GM18519 (cell line): ENCODE measurements at regions not wholly inside any gene's neighbourhood (a gene's known extent, or its start where the extent isn't known, plus 50 kb on each side); places are given as distances from the start of the nearest gene placed in this dataset.
"Not testable (repeated sequence)": the region's sequence is repeated elsewhere in the genome, so short reads cannot be mapped to it uniquely, and the experiment has no call there.

ENCODE experiments used
- ATAC-seq: cut with Tn5 transposase; IDR thresholded peaks from one replicate; pipeline ENCODE4 v1.9.1; 2021; ENCODE audit warnings: mild to moderate bottlenecking, moderate library complexity; ENCODE audit not compliant: unreplicated experiment, low FRiP score

DNA sequence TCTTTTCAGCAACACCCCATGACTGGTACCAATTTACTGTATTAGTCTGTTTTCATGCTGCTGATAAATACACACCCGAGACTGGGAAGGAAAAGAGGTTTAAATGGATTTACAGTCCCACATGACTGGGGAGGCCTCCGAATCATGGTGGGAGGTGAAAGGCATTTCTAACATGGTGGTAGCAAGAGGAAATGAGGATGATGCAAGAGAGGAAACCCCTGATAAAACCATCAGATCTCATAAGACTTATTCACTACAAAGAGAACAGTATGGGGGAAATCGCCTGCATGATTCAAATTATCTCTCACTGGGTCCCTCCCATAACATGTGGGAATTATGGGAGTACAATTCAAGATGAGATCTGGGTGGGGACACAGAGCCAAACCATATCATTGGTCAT lies 393.6 kb downstream of the PTPRC start:
- not testable (repeated sequence) for ATAC-seq

DNA sequence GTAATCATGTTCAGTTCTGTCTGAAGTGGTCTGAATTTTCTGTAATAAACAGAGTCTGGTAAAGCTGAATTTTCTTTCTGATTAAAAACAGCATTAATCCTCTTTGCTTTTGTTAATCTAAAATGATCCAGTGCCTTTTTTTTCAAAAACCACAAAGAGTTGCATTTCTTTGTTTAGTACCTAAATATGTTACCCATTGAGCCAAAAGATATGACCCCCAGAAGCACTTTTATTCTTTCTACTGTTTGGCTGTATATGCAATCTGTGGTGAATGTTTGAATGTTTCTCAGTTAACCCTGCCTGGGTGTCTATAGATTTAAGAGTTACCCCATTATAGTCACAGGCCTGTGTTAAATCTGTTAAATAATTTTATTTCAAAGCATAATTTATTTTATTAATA lies 394.8 kb downstream of the PTPRC start:
- ATAC-seq: no peak

DNA sequence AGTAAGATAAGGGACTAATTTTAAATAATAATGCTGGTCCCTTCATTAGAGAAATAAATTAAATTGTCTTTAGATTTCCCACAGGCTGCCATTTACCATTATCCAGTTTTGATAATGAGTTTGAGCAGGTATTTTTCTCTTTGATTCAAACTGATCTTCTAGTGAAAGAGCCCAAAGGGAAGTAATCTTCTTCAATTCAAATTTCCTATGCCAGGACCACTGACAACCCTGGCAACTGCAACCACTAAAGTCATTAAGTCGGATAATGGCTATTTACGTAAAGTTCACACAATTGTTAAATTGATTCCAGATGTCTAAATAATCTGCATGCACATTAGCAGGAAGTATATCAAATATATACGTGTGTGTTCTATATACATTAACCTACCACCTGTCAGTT lies 399.3 kb downstream of the PTPRC start:
- no peak for ATAC-seq

DNA sequence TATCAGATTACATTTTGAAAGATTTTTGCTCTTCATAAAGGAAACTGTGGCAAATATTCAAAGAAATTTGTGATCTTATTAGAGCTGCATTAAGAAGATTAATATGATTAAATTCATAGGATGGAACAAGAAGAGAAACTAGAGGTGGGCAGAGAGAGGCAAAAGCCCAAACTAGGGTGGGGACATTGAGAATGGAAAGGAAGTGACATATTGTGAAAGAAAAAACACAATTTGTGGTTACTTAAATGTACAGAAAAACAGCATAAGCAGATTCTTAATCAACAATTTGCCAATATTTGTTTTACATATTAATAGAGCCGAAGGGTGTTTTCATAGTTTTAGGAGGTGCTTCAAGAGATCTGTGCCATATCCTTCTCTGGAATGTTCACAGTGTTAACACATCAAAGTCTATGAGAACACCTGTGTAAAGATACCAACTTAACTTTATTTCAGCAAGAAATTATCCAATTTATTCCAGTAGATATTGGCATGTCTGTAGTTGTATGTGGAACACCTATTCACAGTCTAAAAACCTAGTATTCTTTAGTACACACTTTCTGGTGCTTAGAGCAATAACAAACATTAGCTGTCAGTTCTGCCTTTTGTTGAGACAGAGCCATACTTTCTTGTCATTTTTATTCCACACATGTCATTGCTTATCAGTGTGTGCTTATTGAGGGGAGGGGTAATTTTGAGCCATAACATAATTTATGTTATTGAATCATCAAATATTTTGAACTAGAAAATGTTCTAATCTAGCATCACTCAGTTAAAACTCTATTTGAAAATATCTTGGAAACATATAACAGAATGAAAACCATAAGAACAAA lies 401.5 kb downstream of the PTPRC start:
- no peak for ATAC-seq

DNA sequence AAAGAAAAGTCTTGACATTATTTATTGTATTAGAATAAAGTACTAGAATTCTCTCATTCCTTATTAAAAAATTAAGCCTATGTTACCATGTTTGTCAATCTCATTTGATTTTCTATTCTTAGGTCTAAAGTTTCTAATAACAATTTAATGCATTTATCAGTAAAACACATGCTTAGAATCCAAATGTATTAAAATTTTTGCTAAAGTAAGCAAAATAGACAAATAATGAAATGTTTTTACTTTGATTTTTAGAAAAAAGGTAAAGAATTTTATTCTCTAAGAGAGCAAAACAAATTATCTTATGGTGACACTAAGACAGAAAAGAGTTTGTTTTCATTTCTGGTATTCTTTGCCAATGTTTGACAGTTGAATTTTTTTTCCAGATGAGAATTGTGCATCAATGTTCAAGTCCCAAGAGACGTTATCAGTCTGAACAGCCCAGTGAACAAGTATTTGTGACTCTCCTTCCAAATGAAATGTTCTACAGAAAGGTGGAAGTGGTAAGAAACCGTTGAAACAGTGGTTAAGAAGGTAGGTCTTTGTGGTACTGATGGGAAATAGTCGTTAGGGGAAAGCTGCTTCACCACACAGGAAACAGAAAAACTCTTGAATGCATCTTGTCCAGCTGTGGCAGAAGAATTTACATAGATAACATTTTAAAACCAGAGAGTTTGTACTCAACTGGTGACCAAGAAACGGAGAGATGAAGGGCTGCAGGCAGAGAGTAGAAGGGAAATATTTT lies 402.5 kb downstream of the PTPRC start:
- peak; percentile 97 for ATAC-seq

DNA sequence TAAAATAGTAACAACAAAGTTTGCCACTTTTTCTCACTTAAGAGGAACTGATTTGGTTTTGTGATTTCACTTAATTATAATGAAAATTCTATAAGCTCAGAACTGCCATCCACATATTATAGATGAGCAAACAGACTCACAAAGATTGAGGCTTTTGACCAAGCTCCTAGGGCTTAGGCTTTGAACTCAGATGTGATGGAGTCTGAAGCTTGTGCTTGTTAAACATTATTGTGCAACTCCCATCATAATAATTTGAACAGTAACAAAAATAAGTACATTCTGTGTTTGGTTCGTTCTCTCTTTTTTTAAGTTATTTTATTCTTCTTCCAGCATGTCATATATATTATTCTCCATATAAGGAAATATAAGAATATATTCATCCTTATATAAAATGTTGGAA lies 403.4 kb downstream of the PTPRC start:
- ATAC-seq: no peak

DNA sequence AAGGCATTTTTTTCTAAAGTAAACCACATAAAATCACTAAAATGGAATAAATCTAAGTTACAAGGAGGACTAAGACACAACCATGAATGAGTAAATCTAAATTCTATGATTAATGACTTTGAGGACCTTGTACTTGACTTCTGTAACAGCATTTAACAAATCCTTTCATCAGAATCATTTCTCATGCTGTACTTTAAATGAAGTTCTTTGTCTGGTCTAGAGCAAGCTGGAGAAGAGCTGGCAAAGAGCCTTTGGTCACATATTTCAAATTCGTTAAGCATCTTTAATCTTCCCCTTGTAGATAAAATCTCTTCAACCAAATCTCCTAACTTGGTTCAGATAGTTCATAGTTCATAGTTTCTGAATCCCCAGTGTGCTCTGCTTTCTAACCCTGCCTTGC lies 405.4 kb downstream of the PTPRC start:
- no peak for ATAC-seq

DNA sequence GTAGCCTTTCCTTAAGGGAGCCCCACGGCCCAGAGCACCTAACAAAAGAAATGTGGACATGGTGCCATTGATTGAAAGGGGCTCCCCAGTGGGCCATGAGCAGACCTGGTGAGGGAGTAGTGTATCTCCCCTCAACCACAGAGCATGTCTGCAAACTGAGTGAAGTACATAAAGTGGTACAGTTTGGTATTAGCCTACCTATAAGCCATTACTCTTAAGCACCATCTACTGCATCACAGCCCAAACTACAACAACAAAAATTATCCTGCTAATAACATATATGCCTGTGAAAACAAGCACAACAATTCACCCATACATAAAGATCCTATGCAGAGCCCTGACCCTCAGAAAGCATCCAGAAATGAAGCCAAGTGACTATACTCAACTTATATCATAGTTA lies 407.8 kb downstream of the PTPRC start:
- no peak for ATAC-seq

DNA sequence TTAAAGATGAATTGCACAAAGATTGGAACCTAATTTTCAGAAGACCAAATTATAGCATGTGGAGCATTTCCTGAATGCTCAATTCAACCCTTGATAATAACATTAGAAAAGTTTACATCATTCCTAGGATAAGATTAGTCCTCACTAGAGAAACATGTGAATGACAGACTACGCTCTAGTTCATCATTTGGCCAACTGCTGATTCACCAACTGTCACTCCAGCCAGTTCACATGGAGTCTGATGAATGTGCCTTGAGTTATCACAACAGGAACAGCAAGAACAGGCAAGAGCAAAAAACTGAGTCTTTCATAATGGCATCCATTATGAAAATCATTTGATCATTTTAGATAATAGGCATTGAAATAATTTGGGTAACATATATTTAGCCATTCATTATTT lies 415.9 kb downstream of the PTPRC start:
- ATAC-seq: no peak

DNA sequence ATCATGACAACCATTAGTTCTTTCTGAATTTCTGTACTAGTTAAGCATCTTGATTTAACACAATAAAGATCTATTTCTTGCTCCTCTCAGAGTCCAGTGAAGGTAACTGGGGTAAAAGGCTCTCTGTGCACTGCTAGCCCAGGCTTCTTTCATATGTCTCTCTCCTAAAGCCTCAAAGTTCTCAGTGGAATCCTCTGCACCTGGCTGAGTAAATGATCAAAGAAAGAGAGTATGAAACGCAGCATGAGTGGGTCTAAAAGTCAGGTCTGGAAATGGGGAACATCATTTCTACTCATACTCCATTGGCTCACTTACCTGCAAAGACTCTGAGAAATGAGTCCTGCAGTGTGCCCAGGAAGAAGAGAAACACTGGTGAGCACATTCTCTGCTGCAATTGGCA lies 418.5 kb downstream of the PTPRC start:
- ATAC-seq: no peak

DNA sequence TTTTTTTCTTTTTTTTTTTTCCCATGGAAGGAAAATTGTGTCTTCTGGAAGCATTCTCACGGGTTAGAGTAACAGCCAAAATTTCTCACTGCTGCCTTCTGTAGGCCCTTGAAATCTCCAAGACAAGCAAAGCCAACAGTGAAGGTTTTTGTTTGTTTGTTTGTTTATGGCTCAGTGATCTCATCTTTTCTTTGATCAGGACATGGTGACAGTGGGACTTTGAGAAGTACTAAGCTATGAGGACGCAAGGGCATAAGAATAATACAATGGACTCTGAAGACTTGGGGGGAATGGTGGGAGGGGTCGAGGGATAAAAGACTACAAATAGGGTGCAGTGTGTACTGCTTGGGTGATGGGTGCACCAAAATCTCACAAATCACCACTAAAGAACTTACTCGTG lies 419.4 kb downstream of the PTPRC start:
- no peak for ATAC-seq

DNA sequence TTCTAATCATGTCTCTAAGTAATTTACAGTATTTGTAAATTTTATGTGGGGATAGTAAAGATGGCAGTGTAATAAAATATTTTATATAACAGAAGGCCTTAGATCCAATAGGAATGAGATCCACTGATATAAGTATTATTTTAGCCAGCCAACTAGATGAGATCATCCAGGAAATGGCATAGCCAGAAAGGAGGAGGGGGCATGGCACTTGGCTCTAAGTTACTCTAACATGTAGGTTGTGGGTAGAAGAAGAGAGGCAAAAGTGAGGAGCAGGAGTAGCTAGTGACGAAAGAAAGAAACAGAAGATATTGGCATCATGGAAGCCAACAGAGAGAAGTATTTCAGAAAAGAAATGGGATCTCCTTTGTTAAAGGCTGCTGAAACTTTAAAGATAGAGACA lies 426.1 kb downstream of the PTPRC start:
- ATAC-seq: no peak

DNA sequence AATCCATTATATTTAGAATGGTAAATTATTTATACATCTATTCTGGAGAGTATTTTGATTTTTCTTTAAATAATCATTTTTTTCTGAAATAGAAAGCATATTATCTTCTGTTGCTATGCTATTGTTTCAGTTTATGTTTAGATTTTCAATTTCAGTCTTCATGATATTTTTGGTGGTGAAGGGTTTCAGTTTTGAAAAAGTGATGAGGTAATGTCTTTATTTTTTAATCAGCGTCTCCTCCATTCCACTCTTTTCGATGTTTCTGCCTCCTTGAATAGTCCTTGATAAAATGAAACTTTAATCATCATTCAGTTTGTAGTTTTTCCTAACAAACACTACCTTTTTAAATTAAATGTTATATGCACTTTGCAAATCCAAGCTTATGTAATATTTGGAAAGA lies 428.6 kb downstream of the PTPRC start:
- peak; percentile 90 for ATAC-seq

DNA sequence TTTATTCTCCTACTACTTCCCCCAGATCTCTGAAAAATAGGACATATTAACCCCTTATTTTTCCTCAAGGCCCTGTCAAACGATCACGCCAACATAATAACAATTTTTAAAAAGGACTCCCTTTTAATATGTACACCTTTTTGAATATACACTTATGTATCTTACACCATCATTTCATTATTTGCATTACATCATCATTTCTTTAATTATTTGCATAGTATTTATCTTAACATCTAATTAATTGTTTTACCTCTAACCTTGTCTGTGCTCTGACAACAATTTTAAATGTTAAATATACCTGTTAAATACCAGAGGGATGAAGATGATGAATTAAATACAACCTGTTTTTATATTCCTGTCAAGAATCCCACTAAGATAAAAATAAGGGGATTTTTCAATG lies 432.2 kb downstream of the PTPRC start:
- no peak for ATAC-seq

DNA sequence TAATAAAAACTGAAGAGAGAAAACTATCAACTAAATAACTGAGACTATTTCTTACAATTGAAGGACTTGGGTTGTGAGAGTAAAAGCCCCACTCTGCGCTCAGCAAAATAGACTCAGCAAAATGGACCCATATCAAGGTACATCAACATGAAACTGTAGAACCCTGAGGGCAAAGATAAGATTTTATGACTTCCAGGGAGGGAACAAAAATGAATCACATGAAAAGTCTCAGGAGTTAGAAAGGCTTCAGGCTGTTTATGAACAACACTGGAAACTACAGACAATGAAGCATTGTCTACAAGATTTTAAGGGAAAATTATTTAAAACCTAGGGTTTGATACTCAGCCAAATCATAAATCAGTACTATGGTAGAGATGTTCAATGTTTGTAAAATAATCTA lies 434.3 kb downstream of the PTPRC start:
- ATAC-seq: no peak

DNA sequence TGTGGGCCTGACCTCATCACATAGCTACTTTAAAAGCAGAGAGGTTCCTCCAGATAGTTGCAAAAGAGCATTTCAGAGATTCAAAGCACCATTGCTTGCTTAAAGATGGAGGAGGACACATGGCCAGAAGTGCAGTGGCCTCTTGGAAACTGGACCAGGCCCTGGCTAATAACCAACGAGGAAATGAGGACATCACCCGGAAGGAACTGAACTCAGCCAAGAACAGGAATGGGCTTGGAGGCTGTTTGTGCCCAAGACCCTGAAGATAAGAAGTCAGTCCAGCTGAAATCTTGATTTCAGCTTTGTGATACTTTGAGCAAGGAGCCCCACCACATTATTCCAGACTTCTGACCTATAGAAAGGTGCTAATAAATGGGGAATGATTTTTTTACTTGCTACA lies 437.0 kb downstream of the PTPRC start:
- no peak for ATAC-seq

DNA sequence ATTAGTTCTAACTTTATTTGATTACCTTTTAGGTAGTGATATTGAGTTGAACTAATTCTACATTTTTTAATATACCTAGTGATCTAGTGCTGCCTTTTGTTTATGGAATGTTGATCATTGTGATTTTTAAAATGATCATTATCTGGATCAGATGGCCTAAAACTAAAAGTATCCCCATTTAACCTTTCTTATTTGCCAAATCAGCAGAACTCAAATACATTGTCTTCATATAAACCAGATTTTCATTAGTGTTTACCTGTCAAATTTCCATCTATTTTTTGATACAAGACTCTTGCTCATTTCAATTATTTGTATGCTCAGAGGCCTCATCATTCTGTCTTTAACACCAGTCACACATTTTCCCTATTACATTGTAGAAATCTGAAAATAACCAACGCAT lies 441.2 kb downstream of the PTPRC start:
- no peak for ATAC-seq

DNA sequence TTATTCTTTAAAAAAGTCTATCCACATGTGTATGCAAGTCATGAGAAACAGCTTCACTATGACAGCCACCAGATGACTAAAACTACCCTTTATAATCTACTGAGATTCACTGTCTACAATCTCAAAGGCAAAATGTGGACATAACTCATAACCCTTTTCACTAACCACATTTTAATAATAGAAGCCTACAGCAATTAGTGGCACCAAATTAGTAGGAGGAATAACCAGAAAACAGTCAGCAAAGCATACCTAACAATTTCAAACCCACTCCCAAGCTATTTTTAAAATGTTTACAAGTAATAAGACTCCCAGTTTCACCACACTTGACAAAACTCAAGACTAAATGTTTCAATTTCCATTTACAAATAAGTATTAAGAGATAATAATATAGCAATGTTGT lies 442.9 kb downstream of the PTPRC start:
- peak; percentile 81 for ATAC-seq

DNA sequence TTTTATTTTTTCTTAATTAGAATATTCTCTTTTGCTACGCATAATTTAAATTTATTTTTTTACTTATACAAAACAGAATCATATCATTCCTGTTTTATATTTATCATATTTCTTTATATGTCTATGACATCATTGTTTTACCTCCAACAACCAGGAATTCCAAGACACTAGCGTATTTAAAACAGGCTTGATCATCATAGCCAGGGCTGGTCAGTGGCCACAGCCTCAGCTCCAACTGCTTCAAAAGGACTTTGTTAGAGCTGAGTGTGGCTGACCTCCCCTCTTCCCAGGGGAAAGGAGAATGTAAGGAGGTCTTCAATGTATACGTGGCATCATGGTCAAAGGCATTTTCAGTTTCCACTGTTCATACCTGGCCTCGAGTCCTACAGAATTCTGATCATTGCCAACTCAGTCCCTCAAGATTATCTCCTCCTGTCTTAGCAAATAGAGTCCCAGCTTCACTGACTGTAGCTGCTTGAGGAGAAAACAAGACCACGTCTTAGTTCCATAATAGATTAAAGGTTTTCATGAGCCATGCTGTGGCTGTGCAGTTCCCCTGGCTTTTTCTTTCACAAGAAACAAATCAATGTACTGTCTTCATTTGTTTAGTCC lies 444.0 kb downstream of the PTPRC start:
- ATAC-seq: no peak

DNA sequence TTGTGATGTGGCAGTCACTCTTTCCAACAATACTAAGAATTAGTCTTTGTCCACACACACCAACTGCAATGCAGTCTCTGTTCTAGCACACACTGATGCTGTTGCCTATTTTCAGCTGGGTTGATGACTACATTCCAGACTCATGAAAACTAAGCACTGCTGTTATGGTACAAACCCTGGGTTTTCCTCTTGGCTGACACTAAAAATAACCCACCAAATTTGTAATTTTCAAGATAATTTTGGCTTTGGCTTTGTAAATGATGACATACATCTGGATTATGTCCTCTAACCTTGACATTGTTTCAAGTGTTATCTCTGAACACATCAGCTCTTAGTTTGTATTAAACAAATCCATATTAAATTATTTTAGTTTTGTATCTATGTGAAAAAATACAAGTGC lies 444.8 kb downstream of the PTPRC start:
- no peak for ATAC-seq

DNA sequence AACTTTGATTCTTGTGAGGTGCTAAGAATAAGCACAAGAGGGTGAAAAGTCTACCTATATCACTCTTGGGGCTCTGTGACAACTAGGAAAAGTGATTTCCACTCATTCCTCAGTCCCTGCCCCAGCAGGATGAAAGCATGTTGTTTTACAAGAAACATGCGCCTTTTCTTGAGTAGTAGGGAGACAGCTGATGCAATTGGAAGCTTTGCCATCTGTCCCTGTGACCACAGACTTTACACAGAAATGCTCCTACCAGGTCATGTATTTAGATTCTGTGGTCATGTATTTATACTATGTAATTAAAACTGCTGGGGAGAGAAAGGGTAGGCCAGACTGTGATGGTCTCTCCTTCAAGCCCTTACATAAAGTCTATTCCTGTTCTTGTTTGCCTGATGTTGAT lies 445.5 kb downstream of the PTPRC start:
- no peak for ATAC-seq

DNA sequence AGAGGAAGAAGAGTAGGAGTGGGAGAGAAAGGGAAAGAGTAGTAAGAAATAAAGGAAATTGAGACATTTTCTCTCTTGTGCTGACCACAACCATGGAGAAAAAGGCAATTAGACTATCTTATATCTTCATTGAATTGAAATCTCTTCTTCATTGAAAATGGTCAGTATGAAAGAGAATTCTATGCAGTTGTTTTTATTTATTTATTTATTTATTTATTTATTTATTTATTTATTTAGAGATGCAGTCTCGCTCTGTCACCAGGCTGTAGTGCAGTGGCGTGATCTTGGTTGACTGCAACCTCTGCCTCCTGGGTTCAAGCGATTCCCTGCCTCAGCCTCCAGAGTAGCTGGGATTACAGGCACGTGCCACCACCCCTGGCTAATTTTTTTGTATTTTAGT lies 447.1 kb downstream of the PTPRC start:
- ATAC-seq: no peak
